GM12874 (cell line): ENCODE measurements at regions not wholly inside any gene's neighbourhood (a gene's known extent, or its start where the extent isn't known, plus 50 kb on each side); places are given as distances from the start of the nearest gene placed in this dataset.

Source experiments
- TF ChIP-seq, protein P1 (sequence below): IDR thresholded peaks from 2 replicates; pipeline ENCODE4 v1.5.1; 2011; ENCODE audit warnings: low read depth, mild to moderate bottlenecking, control low read depth, low read length, moderate library complexity; ENCODE audit not compliant: insufficient read depth

DNA sequence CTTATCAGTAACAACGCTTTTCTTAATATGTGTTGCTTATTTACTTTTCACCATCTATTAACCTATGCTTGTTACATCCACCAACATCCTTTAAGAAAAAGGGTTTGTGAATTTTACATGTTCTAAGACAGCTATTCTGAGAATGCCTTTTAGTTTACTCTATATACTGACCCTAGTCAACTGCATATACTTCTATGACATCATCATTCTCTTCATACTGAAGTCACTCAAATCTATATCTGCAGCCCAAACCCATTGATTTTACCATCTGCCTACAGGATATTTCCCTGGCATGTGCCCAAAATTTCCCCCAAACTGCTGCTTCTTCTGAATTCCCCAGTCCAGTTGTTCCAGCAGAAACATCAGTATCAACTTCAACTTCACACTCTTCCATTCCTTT lies 94.6 kb upstream of the FAM204A start:
- TF ChIP-seq, protein P1, sequence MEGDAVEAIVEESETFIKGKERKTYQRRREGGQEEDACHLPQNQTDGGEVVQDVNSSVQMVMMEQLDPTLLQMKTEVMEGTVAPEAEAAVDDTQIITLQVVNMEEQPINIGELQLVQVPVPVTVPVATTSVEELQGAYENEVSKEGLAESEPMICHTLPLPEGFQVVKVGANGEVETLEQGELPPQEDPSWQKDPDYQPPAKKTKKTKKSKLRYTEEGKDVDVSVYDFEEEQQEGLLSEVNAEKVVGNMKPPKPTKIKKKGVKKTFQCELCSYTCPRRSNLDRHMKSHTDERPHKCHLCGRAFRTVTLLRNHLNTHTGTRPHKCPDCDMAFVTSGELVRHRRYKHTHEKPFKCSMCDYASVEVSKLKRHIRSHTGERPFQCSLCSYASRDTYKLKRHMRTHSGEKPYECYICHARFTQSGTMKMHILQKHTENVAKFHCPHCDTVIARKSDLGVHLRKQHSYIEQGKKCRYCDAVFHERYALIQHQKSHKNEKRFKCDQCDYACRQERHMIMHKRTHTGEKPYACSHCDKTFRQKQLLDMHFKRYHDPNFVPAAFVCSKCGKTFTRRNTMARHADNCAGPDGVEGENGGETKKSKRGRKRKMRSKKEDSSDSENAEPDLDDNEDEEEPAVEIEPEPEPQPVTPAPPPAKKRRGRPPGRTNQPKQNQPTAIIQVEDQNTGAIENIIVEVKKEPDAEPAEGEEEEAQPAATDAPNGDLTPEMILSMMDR, result no peak

DNA sequence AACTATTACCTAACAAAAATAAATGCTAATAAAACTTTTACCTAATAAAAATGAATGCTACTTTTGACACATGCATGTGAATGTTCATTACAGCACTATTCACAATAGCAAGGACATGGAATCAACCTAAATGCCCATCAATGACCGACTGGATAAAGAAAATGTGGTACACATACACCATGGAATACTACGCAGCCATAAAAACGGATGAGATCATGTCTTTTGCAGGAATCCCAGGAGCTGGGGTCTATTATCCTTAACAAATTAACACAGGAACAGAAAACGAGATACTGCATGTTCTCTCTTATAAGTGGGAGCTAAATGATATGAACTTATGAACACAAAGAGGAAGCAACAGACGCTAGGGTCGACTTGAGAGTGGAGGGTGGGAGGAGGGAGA lies 88.1 kb upstream of the FAM204A start:
- TF ChIP-seq, protein P1, result no peak

DNA sequence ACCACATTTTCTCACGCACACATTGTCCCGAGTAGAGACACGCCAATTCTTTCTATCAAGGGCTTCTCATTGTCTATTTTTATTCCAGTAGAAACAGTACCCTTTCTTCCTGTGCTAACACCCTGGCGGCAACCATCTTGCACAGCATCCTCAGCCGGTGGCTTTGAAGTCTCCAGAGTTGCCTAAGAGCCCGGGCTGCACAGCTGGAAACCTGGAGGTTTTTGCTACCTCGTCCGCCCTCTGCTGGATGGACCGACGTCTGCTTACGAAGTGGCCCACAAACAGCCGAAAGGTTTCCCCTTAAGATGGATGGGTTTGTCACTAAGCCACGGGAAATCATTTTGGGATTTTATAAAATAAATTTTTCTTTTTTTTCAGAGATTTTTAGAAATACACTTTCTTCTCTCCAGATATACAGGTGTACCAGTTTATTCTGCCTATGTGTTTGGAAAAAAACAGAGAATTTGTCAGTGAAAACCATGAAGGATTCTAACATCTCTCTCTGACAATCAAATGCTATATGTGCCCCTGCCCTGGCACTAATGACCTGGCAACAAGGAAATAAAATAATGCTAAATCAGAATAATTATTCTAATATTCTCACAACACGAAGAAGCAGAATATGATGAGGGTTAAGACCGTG lies 81.8 kb upstream of the FAM204A start:
- TF ChIP-seq, protein P1, result peak; percentile 73

DNA sequence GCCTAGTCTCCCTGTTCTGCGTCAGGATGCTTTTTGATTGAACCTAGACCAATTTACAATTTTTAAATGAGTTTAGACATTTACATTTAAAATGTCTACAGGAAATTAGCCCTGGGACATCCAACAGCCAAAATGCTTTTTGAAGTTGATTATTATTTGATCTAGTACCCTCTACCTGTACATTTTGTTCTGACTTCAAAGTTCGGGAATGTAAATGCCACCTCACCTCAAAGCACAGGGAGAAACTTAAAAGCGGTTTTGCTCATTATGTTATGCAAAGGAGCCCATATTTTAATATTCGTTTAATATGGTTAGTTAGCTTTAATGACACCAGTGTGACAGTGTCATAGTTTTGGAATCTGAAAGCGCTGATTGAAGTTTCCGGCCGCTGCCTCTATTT lies 80.1 kb upstream of the FAM204A start:
- TF ChIP-seq, protein P1, result no peak

DNA sequence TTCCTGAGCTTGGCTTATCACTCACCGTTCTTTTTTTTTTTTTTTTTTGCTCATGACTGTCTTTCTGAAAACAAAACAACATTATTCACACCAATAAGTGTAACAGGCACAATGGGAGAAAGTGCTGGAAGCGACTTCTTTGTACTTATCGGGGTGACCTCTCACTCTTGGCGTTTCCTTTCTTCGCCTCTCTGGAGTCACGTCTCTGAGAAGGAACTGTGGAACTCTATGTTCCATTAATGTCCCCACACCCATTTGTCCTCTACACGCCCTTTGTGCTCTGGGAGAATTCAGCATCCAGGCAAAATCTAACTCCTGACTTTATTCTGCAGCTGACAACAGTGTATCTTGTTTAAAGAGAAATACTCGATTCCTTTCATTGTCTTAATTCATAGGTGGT lies 70.8 kb upstream of the FAM204A start:
- TF ChIP-seq, protein P1, result no peak

DNA sequence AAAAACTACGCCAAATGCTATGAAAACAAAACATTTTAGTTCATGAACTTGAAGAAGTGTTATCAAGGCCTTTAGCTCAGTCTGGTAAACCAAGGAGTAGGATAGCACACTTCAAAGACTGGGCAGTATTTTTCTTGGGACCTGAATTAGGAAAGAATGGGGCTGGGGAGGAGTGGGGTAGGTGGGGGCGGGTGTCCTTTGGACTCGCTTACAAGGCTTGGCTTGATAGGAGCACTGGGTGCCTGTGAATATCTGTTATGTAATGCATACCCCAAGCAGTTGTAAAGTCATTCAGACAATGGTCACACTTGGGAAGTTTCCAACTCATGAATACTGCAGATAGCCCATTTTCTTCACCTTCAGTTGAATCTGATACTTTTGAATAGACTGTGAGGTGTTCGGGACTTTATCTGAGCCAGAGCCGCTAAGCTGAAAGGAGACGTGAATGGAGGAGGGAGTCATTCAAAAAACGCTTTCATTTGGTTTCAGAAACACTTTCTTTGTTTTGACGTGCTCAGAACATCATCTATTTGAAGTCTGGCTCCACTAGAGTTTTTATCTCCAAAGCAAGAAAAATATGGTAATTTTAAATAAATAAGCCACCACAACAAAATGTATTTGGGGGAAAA lies 70.1 kb upstream of the FAM204A start:
- TF ChIP-seq, protein P1, result no peak

DNA sequence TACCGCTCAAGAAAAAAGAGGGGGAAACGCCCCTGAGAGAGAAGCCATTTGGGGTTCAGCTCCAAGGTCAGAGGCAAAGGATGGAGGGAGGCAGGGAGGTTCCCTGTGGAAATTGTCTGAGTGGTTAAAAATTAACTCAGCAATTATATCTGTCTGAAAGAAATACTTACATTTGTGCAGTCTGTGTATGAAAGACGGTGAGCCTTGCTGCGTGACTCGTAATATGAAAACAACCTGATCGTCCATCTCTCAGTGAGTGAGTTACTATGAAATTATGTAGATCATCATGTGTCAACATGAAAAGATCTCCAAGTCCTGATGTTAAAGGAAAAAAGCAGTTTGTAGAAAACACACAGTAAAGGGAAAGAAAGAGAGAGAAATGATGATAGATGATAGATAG lies 67.2 kb upstream of the FAM204A start:
- TF ChIP-seq, protein P1, result no peak
